Mesenchymal stem cell (in vitro differentiated cells and primary cell): ENCODE measurements at regions not wholly inside any gene's neighbourhood (a gene's known extent, or its start where the extent isn't known, plus 50 kb on each side); places are given as distances from the start of the nearest gene placed in this dataset.
"Not testable (repeated sequence)": the region's sequence is repeated elsewhere in the genome, so short reads cannot be mapped to it uniquely, and the experiment has no call there.

ENCODE experiments used
- DNase-seq: peaks from one replicate; pipeline ENCODE4 v3.0.0-alpha.2; 2013
- H2AFZ ChIP-seq: one replicate; pipeline ENCODE4 v1.6.1; 2013; ENCODE audit warnings: low read depth, mild to moderate bottlenecking, control low read depth, inconsistent platforms, low read length, moderate library complexity
- H2AK5ac ChIP-seq: 2 replicates; pipeline ENCODE4 v1.6.1; 2013; ENCODE audit warnings: low read length, moderate library complexity, mild to moderate bottlenecking, inconsistent platforms; ENCODE audit not compliant: severe bottlenecking
- H2BK120ac ChIP-seq: one replicate; pipeline ENCODE4 v1.6.1; 2013; ENCODE audit warnings: low read depth, mild to moderate bottlenecking, inconsistent platforms, low read length, moderate library complexity
- H2BK12ac ChIP-seq, 2 experiments: one replicate each; pipeline ENCODE4 v1.6.1; 2013; ENCODE audit warnings: inconsistent platforms in 2 of 2, low read length in 2 of 2, mild to moderate bottlenecking in 2 of 2, moderate library complexity in 2 of 2, control low read depth in 1 of 2
- H2BK15ac ChIP-seq: one replicate; pipeline ENCODE4 v1.6.1; 2013; ENCODE audit warnings: mild to moderate bottlenecking, low read depth, inconsistent platforms; ENCODE audit not compliant: poor library complexity, severe bottlenecking
- H2BK5ac ChIP-seq: 2 replicates; pipeline ENCODE4 v1.6.1; 2013; ENCODE audit warnings: low read depth, mild to moderate bottlenecking, low read length, control low read depth, inconsistent platforms; ENCODE audit not compliant: poor library complexity, severe bottlenecking
- H3K14ac ChIP-seq, 2 experiments: one replicate each; pipeline ENCODE4 v1.6.1; 2013; ENCODE audit warnings: inconsistent platforms in 2 of 2, low read length in 2 of 2, control low read depth in 1 of 2, mild to moderate bottlenecking in 1 of 2, moderate library complexity in 1 of 2
- H3K18ac ChIP-seq, 2 experiments: one replicate each; pipeline ENCODE4 v1.6.1; 2013; ENCODE audit warnings: inconsistent platforms in 2 of 2, low read length in 2 of 2, control low read depth in 1 of 2, low read depth in 1 of 2, mild to moderate bottlenecking in 1 of 2
- H3K23ac ChIP-seq, 2 experiments: one replicate each; pipeline ENCODE4 v1.6.1; 2013; ENCODE audit warnings: inconsistent platforms in 2 of 2, low read length in 2 of 2, mild to moderate bottlenecking in 2 of 2, moderate library complexity in 2 of 2, control low read depth in 1 of 2
- H3K27ac ChIP-seq: 2 replicates; pipeline ENCODE4 v1.5.1; 2013; ENCODE audit warnings: mild to moderate bottlenecking, moderate library complexity, low read length, control low read depth, inconsistent platforms; ENCODE audit not compliant: poor library complexity, severe bottlenecking
- H3K27me3 ChIP-seq, 2 experiments: 2 replicates each; pipeline versions ENCODE4 v1.6.1 to v1.7.0; 2013; ENCODE audit warnings: low read length in 2 of 2, mild to moderate bottlenecking in 2 of 2, moderate library complexity in 2 of 2, control low read depth in 1 of 2, inconsistent platforms in 1 of 2; ENCODE audit not compliant: control insufficient read depth in 1 of 2, insufficient read depth in 1 of 2
- H3K36me3 ChIP-seq, 2 experiments: 2 replicates each; pipeline versions ENCODE4 v1.6.1 to v1.7.0; 2013; ENCODE audit warnings: low read length in 2 of 2, control low read depth in 1 of 2, inconsistent platforms in 1 of 2, low read depth in 1 of 2, mild to moderate bottlenecking in 1 of 2; ENCODE audit not compliant: insufficient read depth in 2 of 2, control insufficient read depth in 1 of 2
- H3K4ac ChIP-seq, 2 experiments: one replicate each; pipeline ENCODE4 v1.6.1; 2013; ENCODE audit warnings: inconsistent platforms in 2 of 2, low read length in 2 of 2, mild to moderate bottlenecking in 2 of 2, moderate library complexity in 2 of 2, control low read depth in 1 of 2, low read depth in 1 of 2
- H3K4me1 ChIP-seq: 2 replicates; pipeline ENCODE4 v1.6.1; 2013; ENCODE audit warnings: low read depth, low read length, control low read depth; ENCODE audit not compliant: control insufficient read depth, insufficient read depth
- H3K4me2 ChIP-seq: 2 replicates; pipeline ENCODE4 v1.6.1; 2013; ENCODE audit warnings: low read length, mild to moderate bottlenecking, inconsistent platforms; ENCODE audit not compliant: poor library complexity, severe bottlenecking
- H3K4me3 ChIP-seq, 2 experiments: 2 replicates each; pipeline versions ENCODE4 v1.5.1 to v1.7.0; 2013; ENCODE audit warnings: low read length in 2 of 2, mild to moderate bottlenecking in 2 of 2, control low read depth in 1 of 2, low read depth in 1 of 2; ENCODE audit not compliant: insufficient read depth in 1 of 2
- H3K79me1 ChIP-seq: replicated peaks from 2 replicates; pipeline ENCODE4 v1.6.1; 2013; ENCODE audit warnings: mild to moderate bottlenecking, control low read depth, low read length, inconsistent platforms; ENCODE audit not compliant: poor library complexity, severe bottlenecking
- H3K9ac ChIP-seq: 2 replicates; pipeline ENCODE4 v1.7.0; 2013; ENCODE audit warnings: mild to moderate bottlenecking, low read length, moderate library complexity
- H3K9me3 ChIP-seq: 2 replicates; pipeline ENCODE4 v1.7.0; 2013; ENCODE audit warnings: mild to moderate bottlenecking, low read length; ENCODE audit not compliant: control insufficient read depth
- H4K8ac ChIP-seq: one replicate; pipeline ENCODE4 v1.6.1; 2013; ENCODE audit warnings: inconsistent platforms, mild to moderate bottlenecking, low read length, moderate library complexity
- H4K91ac ChIP-seq: one replicate; pipeline ENCODE4 v1.6.1; 2013; ENCODE audit warnings: mild to moderate bottlenecking, low read length, inconsistent platforms
- WGBS: methylation state at CpG from one replicate; pipeline ENCODE4 v1.1.7; 2013; ENCODE audit warnings: mixed read lengths; 5-methylcytosine and 5-hydroxymethylcytosine counted together

- Histone ChIP-seq H2BK5ac (no peak overlapping the region), H3K9ac (no peak overlapping the region), H2BK12ac (no peak overlapping the region), H3K9me3 (no peaks in the 10 kb centered on the region), H3K14ac (no peak overlapping the region), H3K79me1 (no peaks in the 10 kb centered on the region), H3K18ac (no peak overlapping the region), H2AK5ac (no peak overlapping the region), H2BK15ac (no peak overlapping the region), H3K4me3 (no peak overlapping the region), H3K4me1 (no peaks in the 10 kb centered on the region), H3K27ac (no peak overlapping the region), H3K23ac (no peak overlapping the region), H4K91ac (no peak overlapping the region), H3K4ac (no peak overlapping the region), H2BK120ac (no peak overlapping the region), H3K36me3 (no peaks in the 10 kb centered on the region), H3K27me3 (no peaks in the 10 kb centered on the region), H3K4me2 (no peak overlapping the region), H2AFZ (no peak overlapping the region), H4K8ac (no peak overlapping the region)
- DNase-seq = no peak
- WGBS = 39% methylated on average over 7 of the region's 7 CpGs
These were observed 102.7 kb upstream of the CCT8L2 start for GRCh38 chr22:16695261-16695660.

GRCh38 chr22:16693747-16694146 is 101.1 kb upstream of the CCT8L2 start:
- not testable (repeated sequence) for H2BK120ac ChIP-seq, H3K14ac ChIP-seq, H3K4me3 ChIP-seq, H3K18ac ChIP-seq, H3K36me3 ChIP-seq, H4K91ac ChIP-seq, H2BK12ac ChIP-seq, DNase-seq, H3K9me3 ChIP-seq, H3K4me1 ChIP-seq, H3K4ac ChIP-seq, H3K4me2 ChIP-seq, H3K23ac ChIP-seq, H2BK5ac ChIP-seq, H4K8ac ChIP-seq, H2AFZ ChIP-seq, H3K27me3 ChIP-seq, H2AK5ac ChIP-seq, H3K79me1 ChIP-seq, H3K9ac ChIP-seq, H2BK15ac ChIP-seq, H3K27ac ChIP-seq
- WGBS = 75% methylated on average over 1 of the region's 3 CpGs

- H3K9me3 ChIP-seq, H3K18ac ChIP-seq, H3K79me1 ChIP-seq, H3K23ac ChIP-seq, H4K91ac ChIP-seq, H2BK12ac ChIP-seq, H3K4ac ChIP-seq, H2AFZ ChIP-seq, H3K27ac ChIP-seq, H2AK5ac ChIP-seq, DNase-seq, H3K27me3 ChIP-seq, H3K4me1 ChIP-seq, H3K4me2 ChIP-seq, H3K4me3 ChIP-seq, H2BK5ac ChIP-seq, H2BK120ac ChIP-seq, H2BK15ac ChIP-seq, H3K14ac ChIP-seq, H4K8ac ChIP-seq, H3K9ac ChIP-seq, H3K36me3 ChIP-seq: not testable (repeated sequence)
- WGBS = no CpG with 5 or more reads among the region's 1 CpG
These were observed 96.7 kb upstream of the CCT8L2 start for GRCh38 chr22:16689358-16689757.

- not testable (repeated sequence) for H3K18ac ChIP-seq, H2BK5ac ChIP-seq, H4K8ac ChIP-seq, H2BK120ac ChIP-seq, H2BK15ac ChIP-seq, H3K9me3 ChIP-seq, H3K36me3 ChIP-seq, H3K14ac ChIP-seq, H3K27me3 ChIP-seq, H2AFZ ChIP-seq, H3K4ac ChIP-seq, H2BK12ac ChIP-seq, H2AK5ac ChIP-seq, H3K79me1 ChIP-seq, H3K23ac ChIP-seq, H3K4me1 ChIP-seq, H4K91ac ChIP-seq, H3K27ac ChIP-seq, H3K4me2 ChIP-seq, DNase-seq, H3K9ac ChIP-seq, H3K4me3 ChIP-seq
- no CpG with 5 or more reads among the region's 1 CpG for WGBS
These were observed 88.7 kb upstream of the CCT8L2 start for GRCh38 chr22:16681290-16681689.
